Body of pancreas (tissue), 4 donors: ENCODE measurements at regions not wholly inside any gene's neighbourhood (a gene's known extent, or its start where the extent isn't known, plus 50 kb on each side); places are given as distances from the start of the nearest gene placed in this dataset.
"Not testable (repeated sequence)": the region's sequence is repeated elsewhere in the genome, so short reads cannot be mapped to it uniquely, and the experiment has no call there.

Experiments used
- ATAC-seq: fragments of 150-250 bp; one replicate; pipeline ENCODE4 v1.9.1; 2016
- DNase-seq, 4 donors: peaks; one replicate each; pipeline ENCODE4 v3.0.0-alpha.2; 2019
- H3K27ac ChIP-seq, 4 donors: fragments of 200-600 bp; sonication (generic); 1 replicate in 3 of 4; 2 replicates in 1 of 4; pipeline versions ENCODE4 v1.5.1 to v1.6.1; 2016 to 2019; ENCODE audit warnings: mild to moderate bottlenecking in 1 of 4, mixed read lengths in 1 of 4, moderate library complexity in 1 of 4
- H3K27me3 ChIP-seq, 2 donors: fragments of 200-600 bp; sonication (generic); one replicate each; pipeline ENCODE4 v1.6.0; 2016; ENCODE audit warnings: mild to moderate bottlenecking in 1 of 2
- H3K36me3 ChIP-seq, 2 donors: fragments of 200-600 bp; sonication (generic); replicated peaks in 1 of 2; 2 replicates each; pipeline ENCODE4 v1.5.1; 2016; ENCODE audit warnings: low read depth in 2 of 2; ENCODE audit not compliant: insufficient read depth in 1 of 2
- H3K4me1 ChIP-seq: fragments of 200-600 bp; sonication (generic); one replicate; pipeline ENCODE4 v1.6.0; 2016
- H3K4me3 ChIP-seq, 2 donors: fragments of 200-600 bp; sonication (generic); 1 replicate in 1 of 2; 2 replicates in 1 of 2; pipeline ENCODE4 v1.5.1; 2016 to 2019
- H3K9me3 ChIP-seq, 3 donors: fragments of 200-600 bp; sonication (generic); 1 replicate in 2 of 3; 2 replicates in 1 of 3; pipeline ENCODE4 v1.5.1; 2016
- POLR2A ChIP-seq, 3 donors: fragments of 450-650 bp; IDR thresholded peaks; one replicate each; pipeline ENCODE4 v1.6.1; 2016; ENCODE audit warnings: antibody characterized with exemption in 3 of 3, mild to moderate bottlenecking in 2 of 3
- WGBS, 2 donors: methylation state at CpG; one replicate each; pipeline ENCODE4 v1.1.5; 2017; 5-methylcytosine and 5-hydroxymethylcytosine counted together
- intact Hi-C: fragments of 100-400 bp; cut with DNase I; formaldehyde crosslinking; loops from one replicate; pipeline ENCODE4 v1.15.1; 2023
- TF ChIP-seq, protein P1 (sequence below), 7 experiments: fragments of 450-650 bp in 4 of 7; fragments of 200-600 bp in 3 of 7; sonication (generic) in 3 of 7; IDR thresholded peaks; one replicate each; pipeline ENCODE4 v1.5.1; 2016 to 2019; ENCODE audit warnings: antibody characterized with exemption in 7 of 7

GRCh38 chr5:86244153-86244552, 373.6 kb upstream of the COX7C start:
- no peak overlapping the region for H3K4me3 ChIP-seq
- no peaks in the 10 kb centered on the region for H3K9me3 ChIP-seq
- DNase-seq (no peak), ATAC-seq (no peak)
- no peak overlapping the region for H3K27ac ChIP-seq
- no peaks in the 10 kb centered on the region for H3K4me1 ChIP-seq
- H3K36me3 ChIP-seq = no peaks in the 10 kb centered on the region
- H3K27me3 ChIP-seq = no peaks in the 10 kb centered on the region
- TF ChIP-seq, protein P1, sequence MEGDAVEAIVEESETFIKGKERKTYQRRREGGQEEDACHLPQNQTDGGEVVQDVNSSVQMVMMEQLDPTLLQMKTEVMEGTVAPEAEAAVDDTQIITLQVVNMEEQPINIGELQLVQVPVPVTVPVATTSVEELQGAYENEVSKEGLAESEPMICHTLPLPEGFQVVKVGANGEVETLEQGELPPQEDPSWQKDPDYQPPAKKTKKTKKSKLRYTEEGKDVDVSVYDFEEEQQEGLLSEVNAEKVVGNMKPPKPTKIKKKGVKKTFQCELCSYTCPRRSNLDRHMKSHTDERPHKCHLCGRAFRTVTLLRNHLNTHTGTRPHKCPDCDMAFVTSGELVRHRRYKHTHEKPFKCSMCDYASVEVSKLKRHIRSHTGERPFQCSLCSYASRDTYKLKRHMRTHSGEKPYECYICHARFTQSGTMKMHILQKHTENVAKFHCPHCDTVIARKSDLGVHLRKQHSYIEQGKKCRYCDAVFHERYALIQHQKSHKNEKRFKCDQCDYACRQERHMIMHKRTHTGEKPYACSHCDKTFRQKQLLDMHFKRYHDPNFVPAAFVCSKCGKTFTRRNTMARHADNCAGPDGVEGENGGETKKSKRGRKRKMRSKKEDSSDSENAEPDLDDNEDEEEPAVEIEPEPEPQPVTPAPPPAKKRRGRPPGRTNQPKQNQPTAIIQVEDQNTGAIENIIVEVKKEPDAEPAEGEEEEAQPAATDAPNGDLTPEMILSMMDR (IDR thresholded peaks at IDR 0.05) = no peak
- WGBS, 2 donors = 0% methylated on average over 1 of the region's 1 CpG
- intact Hi-C loops = no loop called here

- ATAC-seq = no peak
- no peaks in the 10 kb centered on the region for H3K4me1 ChIP-seq
- no peak overlapping the region for H3K27ac ChIP-seq
- H3K9me3 ChIP-seq = no peaks in the 10 kb centered on the region
- no peak for DNase-seq
- TF ChIP-seq, protein P1 (IDR thresholded peaks at IDR 0.05) = no peak
- TF ChIP-seq POLR2A (IDR thresholded peaks at IDR 0.05) = no peak
- intact Hi-C loops = no loop called here
- no peak overlapping the region for H3K4me3 ChIP-seq
- H3K27me3 ChIP-seq = no peaks in the 10 kb centered on the region
- no peaks in the 10 kb centered on the region for H3K36me3 ChIP-seq
Observed at GRCh38 chr5:86257871-86258270, 359.9 kb upstream of the COX7C start.

DNA sequence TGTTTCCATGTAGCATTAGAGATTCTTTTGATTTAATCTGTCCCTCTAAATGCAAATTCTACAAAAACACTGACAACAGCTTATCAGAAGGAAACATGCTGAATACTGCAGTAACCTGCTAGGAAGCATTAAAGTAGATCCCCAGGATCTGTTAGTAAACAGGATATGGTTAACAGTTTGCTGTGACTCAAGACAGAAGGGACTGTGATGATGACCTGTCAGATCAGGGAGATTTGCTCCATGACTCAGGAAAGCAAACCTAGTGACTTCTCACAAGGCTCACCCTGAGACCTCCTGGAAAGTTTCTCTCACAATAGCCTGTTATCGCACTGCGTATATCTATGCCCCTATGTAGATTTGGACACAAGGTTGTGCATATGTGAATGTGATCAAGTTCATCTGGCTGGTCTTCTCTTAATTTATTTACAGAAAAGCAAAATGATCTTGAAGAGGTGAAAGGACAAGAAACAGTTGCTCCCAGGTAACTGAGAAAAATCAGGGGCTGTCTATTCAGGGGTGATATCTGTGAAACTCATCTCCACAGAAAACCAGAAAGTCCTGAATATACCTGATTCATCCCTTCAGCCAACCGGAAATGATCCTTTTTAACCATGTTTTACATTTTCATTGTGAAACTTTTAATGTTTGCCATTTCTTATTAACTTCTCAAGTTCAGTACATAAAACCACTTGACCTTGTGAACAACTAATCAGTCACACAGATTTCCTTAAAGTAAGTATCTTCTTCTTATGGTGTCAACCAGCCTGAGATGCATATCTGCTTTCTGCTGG, 333.1 kb upstream of the COX7C start:
- H3K9me3 ChIP-seq, H3K4me1 ChIP-seq, DNase-seq, ATAC-seq, intact Hi-C loops, H3K4me3 ChIP-seq, H3K27ac ChIP-seq, H3K27me3 ChIP-seq, H3K36me3 ChIP-seq: not testable (repeated sequence)
- 61 to 73% methylated on average over 3 of the region's 3 CpGs for WGBS, 2 donors

- H3K27me3 ChIP-seq, H3K36me3 ChIP-seq, H3K9me3 ChIP-seq, DNase-seq, intact Hi-C loops, H3K4me3 ChIP-seq, H3K27ac ChIP-seq, H3K4me1 ChIP-seq, ATAC-seq: not testable (repeated sequence)
- WGBS, 2 donors = 63% methylated on average over 2 of the region's 2 CpGs; no CpG with 5 or more reads in 1 of the 2 donors
Observed at GRCh38 chr5:86287437-86287836, 330.3 kb upstream of the COX7C start.

DNA sequence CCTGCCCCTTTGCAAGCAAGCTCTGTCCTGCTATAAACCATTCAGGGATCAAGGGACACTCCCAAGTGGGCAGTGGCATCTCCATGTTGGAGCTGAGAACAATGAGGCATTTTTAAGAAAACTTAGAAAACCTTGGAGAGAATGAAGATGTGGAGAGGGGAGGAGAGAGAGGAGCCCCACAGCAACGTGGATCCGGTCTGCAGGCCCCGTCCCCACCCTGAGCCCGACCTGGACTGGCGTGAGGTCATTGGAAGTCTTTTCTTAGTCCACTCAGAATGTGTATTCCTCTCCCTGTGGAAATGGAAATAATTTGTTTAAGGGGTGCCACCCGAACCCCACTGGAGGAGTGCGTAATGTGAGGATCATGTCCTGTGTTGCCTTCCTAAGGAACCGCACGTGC, 328.0 kb upstream of the COX7C start:
- DNase-seq, intact Hi-C loops, H3K4me3 ChIP-seq, H3K27me3 ChIP-seq, H3K4me1 ChIP-seq, H3K9me3 ChIP-seq, H3K36me3 ChIP-seq, H3K27ac ChIP-seq, ATAC-seq: not testable (repeated sequence)
- 64 to 89% methylated on average over 9 of the region's 9 CpGs for WGBS, 2 donors

DNA sequence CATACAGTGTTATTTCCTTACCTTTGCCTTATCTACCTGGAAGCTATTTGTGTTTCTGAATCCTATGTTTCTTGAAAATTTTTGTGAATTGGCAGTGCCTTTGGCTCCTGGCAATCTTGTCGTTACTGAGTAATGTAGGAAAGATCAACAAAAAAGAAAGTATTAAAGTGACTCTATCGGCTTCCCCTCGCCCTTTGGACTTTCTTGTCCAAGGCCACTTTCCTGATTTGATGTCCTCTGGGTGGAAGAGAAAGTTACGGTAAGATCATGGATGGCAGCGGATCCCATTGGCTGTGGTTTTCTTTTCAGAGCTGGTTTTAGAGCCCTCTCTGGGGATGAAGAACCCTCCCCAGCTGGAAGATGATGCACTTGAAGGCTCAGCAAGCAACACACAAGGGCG, 324.9 kb upstream of the COX7C start:
- DNase-seq, intact Hi-C loops, H3K36me3 ChIP-seq, H3K4me3 ChIP-seq, H3K27ac ChIP-seq, H3K9me3 ChIP-seq, H3K27me3 ChIP-seq, H3K4me1 ChIP-seq, ATAC-seq: not testable (repeated sequence)
- 34 to 47% methylated on average over 6 of the region's 6 CpGs for WGBS, 2 donors

- ATAC-seq, H3K27ac ChIP-seq, DNase-seq, H3K36me3 ChIP-seq, H3K27me3 ChIP-seq, H3K9me3 ChIP-seq, intact Hi-C loops, H3K4me1 ChIP-seq, H3K4me3 ChIP-seq: not testable (repeated sequence)
- WGBS, 2 donors = 58 to 64% methylated on average over 1 of the region's 1 CpG
Observed at GRCh38 chr5:86302643-86303042, 315.1 kb upstream of the COX7C start.
